ENCODE measurements at regions not wholly inside any gene's neighbourhood (a gene's known extent, or its start where the extent isn't known, plus 50 kb on each side); places are given as distances from the start of the nearest gene placed in this dataset.

GRCh38 chr5:111584651-111585050 lies 72.3 kb upstream of the STARD4 start:
- TF ChIP-seq CTCF (IDR thresholded peaks at IDR 0.05 in 4 of 5, conservative IDR thresholded peaks at IDR 0.05 in 1 of 5) (no peak), POLR2A (IDR thresholded peaks at IDR 0.05) (no peak)

All from gastrocnemius medialis (tissue), 4 donors.